Neural crest cell (in vitro differentiated cells): ENCODE measurements at regions not wholly inside any gene's neighbourhood (a gene's known extent, or its start where the extent isn't known, plus 50 kb on each side); places are given as distances from the start of the nearest gene placed in this dataset.
"Not testable (repeated sequence)": the region's sequence is repeated elsewhere in the genome, so short reads cannot be mapped to it uniquely, and the experiment has no call there.

Experiments
- DNase-seq: peaks from one replicate; pipeline ENCODE4 v3.0.0; 2021; ENCODE audit warnings: low read depth, mixed read lengths, low spot score
- H3K27ac Mint-ChIP-seq: one replicate; pipeline ENCODE4 v1.8.0; 2021; ENCODE audit warnings: mild to moderate bottlenecking, mixed read lengths; ENCODE audit not compliant: unreplicated experiment
- H3K27me3 Mint-ChIP-seq: 2 replicates; pipeline ENCODE4 v1.8.0; 2021; ENCODE audit warnings: low read depth, mild to moderate bottlenecking, mixed read lengths
- H3K36me3 Mint-ChIP-seq: 2 replicates; pipeline ENCODE4 v1.8.0; 2021; ENCODE audit warnings: low read depth, mild to moderate bottlenecking, mixed read lengths
- H3K4me1 Mint-ChIP-seq: 2 replicates; pipeline ENCODE4 v1.8.0; 2021; ENCODE audit warnings: mixed read lengths
- H3K4me3 Mint-ChIP-seq: one replicate; pipeline ENCODE4 v1.8.0; 2021; ENCODE audit warnings: mild to moderate bottlenecking, mixed read lengths
- H3K9me3 Mint-ChIP-seq: 2 replicates; pipeline ENCODE4 v1.8.0; 2021; ENCODE audit warnings: mixed read lengths
- CTCF ChIP-seq: fragments of 200-600 bp; sonication (generic); conservative IDR thresholded peaks from 2 replicates; pipeline ENCODE4 v1.5.0; 2021; ENCODE audit warnings: antibody characterized with exemption, mild to moderate bottlenecking

GRCh38 chr7:23938215-23938614, 228.2 kb downstream of the STK31 start:
- no peak for DNase-seq
- H3K27ac Mint-ChIP-seq: no peak overlapping the region
- H3K4me3 Mint-ChIP-seq: no peak overlapping the region
- peaks cover 3% of the 10 kb centered on the region for H3K27me3 Mint-ChIP-seq
- H3K36me3 Mint-ChIP-seq: no peaks in the 10 kb centered on the region
- peaks cover 3% of the 10 kb centered on the region for H3K4me1 Mint-ChIP-seq
- peaks cover 3% of the 10 kb centered on the region for H3K9me3 Mint-ChIP-seq
- no peak for TF ChIP-seq CTCF

GRCh38 chr7:23938937-23939552, 229.0 kb downstream of the STK31 start:
- H3K27me3 Mint-ChIP-seq: peaks cover 3% of the 10 kb centered on the region
- H3K27ac Mint-ChIP-seq: peak overlapping the region; percentile 82
- H3K36me3 Mint-ChIP-seq: no peaks in the 10 kb centered on the region
- no peak overlapping the region for H3K4me3 Mint-ChIP-seq
- peak; percentile 70 for TF ChIP-seq CTCF
- peaks cover 3% of the 10 kb centered on the region for H3K9me3 Mint-ChIP-seq
- peaks cover 3% of the 10 kb centered on the region for H3K4me1 Mint-ChIP-seq
- DNase-seq: peak; percentile 30

- H3K27ac Mint-ChIP-seq, H3K4me3 Mint-ChIP-seq, H3K4me1 Mint-ChIP-seq, H3K27me3 Mint-ChIP-seq, DNase-seq, H3K36me3 Mint-ChIP-seq, H3K9me3 Mint-ChIP-seq: not testable (repeated sequence)
Observed at GRCh38 chr7:23939747-23940146, 229.7 kb downstream of the STK31 start.

GRCh38 chr7:23941551-23941950, 231.5 kb downstream of the STK31 start:
- H3K4me3 Mint-ChIP-seq: no peak overlapping the region
- no peak for DNase-seq
- peaks cover 7% of the 10 kb centered on the region for H3K36me3 Mint-ChIP-seq
- H3K27me3 Mint-ChIP-seq: peaks cover 3% of the 10 kb centered on the region
- no peak for TF ChIP-seq CTCF
- peaks cover 3% of the 10 kb centered on the region for H3K4me1 Mint-ChIP-seq
- H3K27ac Mint-ChIP-seq: no peak overlapping the region
- H3K9me3 Mint-ChIP-seq: peaks cover 13% of the 10 kb centered on the region

- H3K27me3 Mint-ChIP-seq: peaks cover 3% of the 10 kb centered on the region
- peaks cover 3% of the 10 kb centered on the region for H3K4me1 Mint-ChIP-seq
- no peak for DNase-seq
- H3K9me3 Mint-ChIP-seq: peaks cover 13% of the 10 kb centered on the region
- H3K27ac Mint-ChIP-seq: no peak overlapping the region
- peaks cover 11% of the 10 kb centered on the region for H3K36me3 Mint-ChIP-seq
- no peak overlapping the region for H3K4me3 Mint-ChIP-seq
- no peak for TF ChIP-seq CTCF
Observed at GRCh38 chr7:23942032-23942431, 232.0 kb downstream of the STK31 start.

GRCh38 chr7:23944131-23944530, 234.1 kb downstream of the STK31 start:
- Mint-ChIP-seq H3K4me3 (no peak overlapping the region), H3K36me3 (peaks cover 16% of the 10 kb centered on the region), H3K4me1 (no peaks in the 10 kb centered on the region)

More at GRCh38 chr7:23944131-23944530, 234.1 kb downstream of the STK31 start:
- Mint-ChIP-seq H3K27ac (no peak overlapping the region), H3K27me3 (peaks cover 3% of the 10 kb centered on the region), H3K9me3 (peaks cover 11% of the 10 kb centered on the region)
- no peak for TF ChIP-seq CTCF
- no peak for DNase-seq
